B cell (primary cell): ENCODE measurements at regions not wholly inside any gene's neighbourhood (a gene's known extent, or its start where the extent isn't known, plus 50 kb on each side); places are given as distances from the start of the nearest gene placed in this dataset.

Experiments used
- ATAC-seq: fragments of 200-7000 bp; cut with Tn5 transposase; one replicate; pipeline ENCODE4 v1.10.0; 2021; ENCODE audit warnings: low read depth, mild to moderate bottlenecking, moderate number of reproducible peaks, moderate library complexity
- CTCF ChIA-PET: fragments of 350-600 bp; sonication (Branson Sonifier 250); formaldehyde crosslinking; loops from one replicate; lab custom pipeline; 2021; ENCODE audit warnings: antibody characterized with exemption, inconsistent platforms; lab: Charles Lee
- POLR2A ChIA-PET: fragments of 350-600 bp; sonication (Branson Sonifier 250); formaldehyde crosslinking; loops from one replicate; lab custom pipeline; 2021; ENCODE audit warnings: antibody characterized with exemption; lab: Charles Lee
- DNase-seq: peaks from one replicate; pipeline ENCODE4 v3.0.0; 2013
- H2AFZ ChIP-seq: 2 replicates; pipeline ENCODE4 v1.6.1; 2012; ENCODE audit warnings: mild to moderate bottlenecking, low read depth, low read length; ENCODE audit not compliant: insufficient read depth, poor library complexity, severe bottlenecking
- H3K27ac ChIP-seq, 2 donors: 1 replicate in 1 of 2; 2 replicates in 1 of 2; pipeline ENCODE4 v1.5.1; 2012 to 2013; ENCODE audit warnings: low read length in 2 of 2, mild to moderate bottlenecking in 2 of 2, moderate library complexity in 1 of 2
- H3K27me3 ChIP-seq, 4 experiments: fragments of 200-600 bp in 1 of 4; sonication (generic) in 1 of 4; replicated peaks in 1 of 4; 1 replicate in 2 of 4; 2 replicates in 2 of 4; pipeline versions ENCODE4 v1.6.1 to v1.7.0; 2013 to 2016; ENCODE audit warnings: low read length in 3 of 4, mild to moderate bottlenecking in 2 of 4, mixed read lengths in 1 of 4, moderate library complexity in 1 of 4; ENCODE audit not compliant: insufficient read depth in 4 of 4, control insufficient read depth in 3 of 4; ENCODE audit errors: control extremely low read depth in 1 of 4
- H3K36me3 ChIP-seq, 2 experiments: replicated peaks in 1 of 2; 1 replicate in 1 of 2; 2 replicates in 1 of 2; pipeline versions ENCODE4 v1.6.1 to v1.7.1; 2013; ENCODE audit warnings: low read length in 1 of 2; ENCODE audit not compliant: insufficient read depth in 2 of 2, control insufficient read depth in 1 of 2; ENCODE audit errors: control extremely low read depth in 1 of 2, extremely low read depth in 1 of 2
- H3K4me1 ChIP-seq, 2 donors: fragments of 200-600 bp in 1 of 2; sonication (generic) in 1 of 2; 1 replicate in 1 of 2; 2 replicates in 1 of 2; pipeline versions ENCODE4 v1.5.1 to v1.6.1; 2013 to 2017; ENCODE audit warnings: low read length in 2 of 2; ENCODE audit not compliant: control insufficient read depth in 2 of 2, insufficient read depth in 2 of 2
- H3K4me2 ChIP-seq: replicated peaks from 2 replicates; pipeline ENCODE3; 2012; ENCODE audit warnings: mild to moderate bottlenecking, low read depth, low read length; ENCODE audit not compliant: poor library complexity, severe bottlenecking
- H3K4me3 ChIP-seq, 5 experiments: fragments of 200-600 bp in 1 of 5; sonication (generic) in 1 of 5; 1 replicate in 3 of 5; 2 replicates in 2 of 5; pipeline versions ENCODE4 v1.5.1 to v1.7.0; 2011 to 2016; ENCODE audit warnings: low read length in 4 of 5, mild to moderate bottlenecking in 4 of 5, low read depth in 2 of 5, control low read depth in 1 of 5, moderate library complexity in 1 of 5; ENCODE audit not compliant: insufficient read depth in 1 of 5; ENCODE audit errors: control extremely low read depth in 1 of 5, extremely low read depth in 1 of 5
- H3K79me2 ChIP-seq: fragments of 200-600 bp; sonication (generic); one replicate; pipeline ENCODE4 v1.6.0; 2016; ENCODE audit warnings: low read length; ENCODE audit not compliant: control insufficient read depth, insufficient read depth
- H3K9ac ChIP-seq: fragments of 200-600 bp; sonication (generic); 2 replicates; pipeline ENCODE4 v1.6.1; 2017; ENCODE audit warnings: mild to moderate bottlenecking, low read length, moderate library complexity
- H3K9me3 ChIP-seq, 3 donors: one replicate each; pipeline versions ENCODE4 v1.6.1 to v1.7.1; 2013; ENCODE audit warnings: low read length in 2 of 3; ENCODE audit not compliant: control insufficient read depth in 2 of 3, insufficient read depth in 1 of 3; ENCODE audit errors: control extremely low read depth in 1 of 3
- H4K20me1 ChIP-seq: 2 replicates; pipeline ENCODE4 v1.6.0; 2012; ENCODE audit warnings: mild to moderate bottlenecking, low read length; ENCODE audit not compliant: insufficient read depth, control insufficient read depth, poor library complexity, severe bottlenecking
- H3K27ac Mint-ChIP-seq: one replicate; pipeline ENCODE4 v1.8.0; 2021; ENCODE audit warnings: mixed read lengths
- H3K27me3 Mint-ChIP-seq: one replicate; pipeline ENCODE4 v1.8.0; 2021; ENCODE audit warnings: mixed read lengths
- H3K4me1 Mint-ChIP-seq: one replicate; pipeline ENCODE4 v1.8.0; 2021; ENCODE audit warnings: mixed read lengths
- H3K4me3 Mint-ChIP-seq: one replicate; pipeline ENCODE4 v1.8.0; 2021; ENCODE audit warnings: mixed read lengths
- H3K9me3 Mint-ChIP-seq: one replicate; pipeline ENCODE4 v1.8.0; 2022; ENCODE audit warnings: mixed read lengths; ENCODE audit not compliant: insufficient read depth
- EZH2 ChIP-seq: IDR thresholded peaks from 2 replicates; pipeline ENCODE4 v1.6.1; 2012; ENCODE audit warnings: borderline replicate concordance, low read depth, mild to moderate bottlenecking, moderate library complexity, low read length; ENCODE audit not compliant: insufficient read depth, poor library complexity, severe bottlenecking
- WGBS: methylation state at CpG from one replicate; pipeline ENCODE4 v1.1.5; 2013; ENCODE audit warnings: missing lambda C conversion rate; ENCODE audit not compliant: insufficient coverage; 5-methylcytosine and 5-hydroxymethylcytosine counted together
- intact Hi-C: fragments of 100-400 bp; cut with micrococcal nuclease; formaldehyde crosslinking; loops from one replicate; pipeline ENCODE4 v1.10.0; 2022
- TF ChIP-seq, protein P1 (sequence below): fragments of 200-600 bp; IDR thresholded peaks from one replicate; pipeline ENCODE4 v1.8.0; 2022; ENCODE audit warnings: antibody characterized with exemption, mild to moderate bottlenecking

DNA sequence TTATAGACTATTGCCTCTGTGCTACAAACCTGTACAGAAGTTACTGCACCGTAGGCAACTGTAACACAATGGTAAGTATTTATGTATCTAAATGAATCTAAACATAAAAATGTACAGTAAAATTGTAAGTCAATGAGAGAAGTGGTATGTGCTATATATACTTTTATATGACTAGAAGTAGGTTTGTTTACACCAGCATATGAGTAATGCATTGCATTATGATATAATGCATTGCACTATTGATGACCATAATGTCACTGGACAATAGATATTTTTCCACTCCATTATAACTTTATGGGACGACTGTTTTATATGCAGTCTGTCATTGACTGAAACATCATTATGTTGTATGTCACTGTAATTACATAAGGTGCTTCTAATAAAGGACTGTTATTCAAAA is 340.3 kb upstream of the SNX7 start:
- Mint-ChIP-seq H3K9me3 (no peaks in the 10 kb centered on the region), H3K27ac (no peak overlapping the region), H3K4me1 (no peaks in the 10 kb centered on the region), H3K27me3 (no peaks in the 10 kb centered on the region), H3K4me3 (no peak overlapping the region)
- ATAC-seq = no peak
- H3K9ac ChIP-seq = no peak overlapping the region
- intact Hi-C loops = no loop called here
- H3K36me3 ChIP-seq = no peaks in the 10 kb centered on the region
- H3K4me1 ChIP-seq = no peaks in the 10 kb centered on the region
- no peaks in the 10 kb centered on the region for H3K79me2 ChIP-seq
- no peaks in the 10 kb centered on the region for H3K9me3 ChIP-seq
- no peaks in the 10 kb centered on the region for H4K20me1 ChIP-seq
- H3K4me2 ChIP-seq = no peak overlapping the region
- H3K4me3 ChIP-seq = no peak overlapping the region
- no peak overlapping the region for H3K27ac ChIP-seq
- ChIA-PET POLR2A (no interaction called here), CTCF (no interaction called here)
- no CpG with 5 or more reads among the region's 2 CpGs for WGBS
- no peak for DNase-seq
- no peak for TF ChIP-seq EZH2
- TF ChIP-seq, protein P1, sequence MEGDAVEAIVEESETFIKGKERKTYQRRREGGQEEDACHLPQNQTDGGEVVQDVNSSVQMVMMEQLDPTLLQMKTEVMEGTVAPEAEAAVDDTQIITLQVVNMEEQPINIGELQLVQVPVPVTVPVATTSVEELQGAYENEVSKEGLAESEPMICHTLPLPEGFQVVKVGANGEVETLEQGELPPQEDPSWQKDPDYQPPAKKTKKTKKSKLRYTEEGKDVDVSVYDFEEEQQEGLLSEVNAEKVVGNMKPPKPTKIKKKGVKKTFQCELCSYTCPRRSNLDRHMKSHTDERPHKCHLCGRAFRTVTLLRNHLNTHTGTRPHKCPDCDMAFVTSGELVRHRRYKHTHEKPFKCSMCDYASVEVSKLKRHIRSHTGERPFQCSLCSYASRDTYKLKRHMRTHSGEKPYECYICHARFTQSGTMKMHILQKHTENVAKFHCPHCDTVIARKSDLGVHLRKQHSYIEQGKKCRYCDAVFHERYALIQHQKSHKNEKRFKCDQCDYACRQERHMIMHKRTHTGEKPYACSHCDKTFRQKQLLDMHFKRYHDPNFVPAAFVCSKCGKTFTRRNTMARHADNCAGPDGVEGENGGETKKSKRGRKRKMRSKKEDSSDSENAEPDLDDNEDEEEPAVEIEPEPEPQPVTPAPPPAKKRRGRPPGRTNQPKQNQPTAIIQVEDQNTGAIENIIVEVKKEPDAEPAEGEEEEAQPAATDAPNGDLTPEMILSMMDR = no peak
- no peaks in the 10 kb centered on the region for H3K27me3 ChIP-seq
- no peak overlapping the region for H2AFZ ChIP-seq

DNA sequence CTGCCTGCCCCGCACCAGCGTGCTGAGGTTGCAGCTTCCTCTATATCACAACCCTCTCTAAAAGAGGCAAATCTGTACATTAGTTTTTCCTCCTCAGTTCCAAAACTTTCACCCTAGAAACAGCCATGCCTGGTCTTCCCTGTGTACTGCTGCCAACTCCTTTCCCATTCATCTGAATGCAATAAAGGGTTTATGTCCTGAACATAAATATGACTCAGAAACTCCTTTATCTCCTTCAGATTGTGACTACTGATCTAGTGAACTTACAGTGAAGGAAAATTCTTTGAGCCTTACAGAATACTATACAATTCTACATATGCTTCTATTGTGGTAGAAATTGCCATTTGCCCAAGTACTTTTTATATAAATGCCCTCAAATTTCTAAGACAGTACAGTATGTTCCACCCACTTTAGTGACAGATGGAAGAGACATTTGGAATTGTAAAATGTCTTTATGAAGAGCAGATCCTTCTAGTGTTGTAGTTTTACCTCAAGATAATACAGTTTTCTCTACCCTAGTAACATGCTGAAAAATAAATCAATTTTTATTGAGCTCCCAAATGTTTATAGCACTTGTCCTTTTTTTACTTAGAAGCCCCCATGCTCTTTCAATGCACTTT is 345.1 kb upstream of the SNX7 start:
- H3K27ac ChIP-seq = no peak overlapping the region
- Mint-ChIP-seq H3K27me3 (no peaks in the 10 kb centered on the region), H3K4me1 (no peaks in the 10 kb centered on the region), H3K9me3 (no peaks in the 10 kb centered on the region), H3K4me3 (no peak overlapping the region), H3K27ac (no peak overlapping the region)
- intact Hi-C loops = no loop called here
- H3K36me3 ChIP-seq = no peaks in the 10 kb centered on the region
- POLR2A ChIA-PET = no interaction called here
- H3K4me2 ChIP-seq = no peak overlapping the region
- H3K4me1 ChIP-seq = no peaks in the 10 kb centered on the region
- no peak for DNase-seq
- no peak for ATAC-seq
- H3K4me3 ChIP-seq = no peak overlapping the region
- no peaks in the 10 kb centered on the region for H3K79me2 ChIP-seq
- TF ChIP-seq, protein P1 = no peak
- no peak for TF ChIP-seq EZH2
- no peaks in the 10 kb centered on the region for H4K20me1 ChIP-seq
- CTCF ChIA-PET = no interaction called here
- H3K9me3 ChIP-seq = no peaks in the 10 kb centered on the region
- 95% methylated on average over 2 of the region's 2 CpGs for WGBS
- H2AFZ ChIP-seq = no peak overlapping the region
- H3K9ac ChIP-seq = no peak overlapping the region
- no peaks in the 10 kb centered on the region for H3K27me3 ChIP-seq
